NCI-H526 treated with DMSO at 0.1 percent for 48 hours (cell line): ENCODE measurements at regions not wholly inside any gene's neighbourhood (a gene's known extent, or its start where the extent isn't known, plus 50 kb on each side); places are given as distances from the start of the nearest gene placed in this dataset.

ENCODE experiments used
- DNase-seq: peaks from one replicate; lab custom pipeline; 2025; lab: John Stamatoyannopoulos, UW

DNA sequence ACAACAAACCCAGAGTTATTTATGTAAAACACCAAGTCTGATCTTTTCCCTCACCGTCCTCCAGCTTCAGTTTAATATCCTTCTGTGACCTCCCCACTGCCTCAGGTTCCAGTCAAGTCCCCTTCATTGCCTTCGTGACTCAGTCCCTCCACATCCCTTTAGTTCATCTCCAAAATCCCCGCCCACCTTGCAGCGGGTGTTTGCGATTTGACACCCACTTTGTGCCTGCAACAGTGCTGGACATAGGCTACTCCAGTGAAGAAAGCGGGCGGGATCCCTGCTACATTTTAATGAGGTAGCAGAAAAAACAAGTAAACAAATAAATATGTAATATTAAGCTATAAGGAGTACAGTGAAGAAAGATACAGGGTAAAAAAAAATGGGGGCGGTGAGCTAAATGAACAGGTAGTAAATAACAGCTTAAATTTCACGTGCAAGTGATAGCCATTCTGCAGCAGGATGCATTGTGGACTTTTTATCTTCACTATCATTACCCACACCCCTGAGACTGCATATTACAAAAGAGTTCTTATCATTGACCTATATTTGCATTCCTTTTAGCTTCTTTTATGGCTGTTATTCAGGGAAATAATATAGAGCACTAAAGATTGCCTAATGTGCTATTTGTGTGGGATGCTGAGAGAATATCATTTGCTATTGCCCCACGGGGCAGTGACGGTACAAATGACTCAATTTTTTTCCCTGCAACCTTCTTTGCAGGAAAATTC lies 222.8 kb upstream of the NUDT4 start:
- peak; percentile 35 for DNase-seq

DNA sequence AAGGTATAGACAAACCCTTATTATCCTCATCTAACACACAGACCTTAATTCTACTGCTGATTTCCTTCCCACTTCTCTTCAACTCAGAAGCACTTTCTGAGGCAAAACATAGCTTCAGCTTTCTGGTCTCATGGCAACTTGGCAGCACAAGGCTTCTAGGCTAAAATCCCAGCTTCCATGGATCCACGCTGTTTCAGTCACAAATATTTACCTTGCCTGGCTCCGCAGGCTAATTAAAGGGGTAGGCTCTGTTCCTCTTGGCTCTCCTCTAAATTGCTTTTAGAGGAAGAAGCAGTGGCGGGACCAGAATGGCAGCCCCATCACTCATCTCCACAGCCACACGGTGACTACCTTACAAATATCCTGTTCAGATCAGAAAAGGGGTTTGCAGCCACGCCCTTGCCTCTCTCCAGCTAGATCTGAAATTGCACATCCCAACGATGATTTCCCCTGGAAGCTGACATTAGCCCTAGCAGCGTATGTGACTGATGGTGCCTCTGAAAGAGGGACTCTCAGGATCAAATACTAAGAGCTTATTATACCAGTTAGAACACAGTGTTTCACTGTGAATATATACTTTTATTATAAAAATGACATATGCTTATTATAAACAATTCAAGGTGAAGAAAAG lies 221.5 kb upstream of the NUDT4 start:
- no peak for DNase-seq

DNA sequence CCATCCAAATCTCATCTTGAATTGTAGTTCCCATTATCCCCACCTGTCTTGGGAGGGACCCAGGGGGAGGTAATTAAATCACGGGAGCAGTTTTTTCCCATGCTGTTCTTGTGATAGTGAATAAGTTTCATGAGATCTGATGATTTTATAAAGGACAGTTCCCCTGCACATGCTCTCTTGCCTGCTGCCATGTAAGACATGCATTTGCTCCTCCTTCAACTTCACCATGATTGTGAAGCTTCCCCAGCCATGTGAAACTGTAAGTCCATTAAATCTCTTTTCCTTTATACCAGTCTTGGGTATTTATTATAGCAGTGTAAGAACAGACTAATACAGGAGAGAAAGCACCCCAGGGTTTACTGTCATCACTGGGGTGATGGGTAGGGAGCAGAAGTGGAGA lies 220.4 kb upstream of the NUDT4 start:
- no peak for DNase-seq

DNA sequence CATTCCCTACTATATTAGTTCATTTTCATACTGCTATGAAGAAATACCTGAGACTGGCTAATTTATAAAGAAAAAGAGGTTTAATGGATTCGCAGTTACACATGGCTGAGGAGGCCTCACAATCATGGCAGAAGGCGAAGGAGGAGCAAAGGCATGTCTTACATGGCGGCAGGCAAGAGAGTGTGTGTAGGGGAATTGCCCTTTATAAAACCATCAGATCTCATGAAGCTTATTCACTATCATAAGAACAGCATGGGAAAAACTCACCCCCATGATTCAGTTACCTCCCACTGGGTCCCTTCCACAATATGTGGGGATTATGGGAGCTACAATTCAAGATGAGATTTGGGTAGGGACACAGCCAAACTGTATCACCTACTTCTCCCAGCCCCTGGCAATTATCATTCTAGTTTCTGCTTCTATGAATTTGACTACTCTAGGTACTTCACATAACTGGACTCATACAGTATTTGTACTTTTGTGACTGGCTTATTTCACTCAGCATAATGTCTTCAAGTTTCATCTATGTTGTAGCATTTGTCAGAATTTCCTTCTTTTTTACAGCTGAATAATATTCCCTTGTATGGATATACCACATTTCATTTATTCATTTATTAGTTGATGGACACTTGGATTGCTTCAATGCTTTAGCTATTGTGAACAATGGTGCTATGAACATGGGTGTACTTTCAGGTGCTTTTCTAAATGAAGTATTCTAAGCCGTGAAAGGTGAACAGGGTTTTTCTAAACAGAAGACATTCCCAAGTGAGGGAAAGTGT lies 219.5 kb upstream of the NUDT4 start:
- DNase-seq: no peak

DNA sequence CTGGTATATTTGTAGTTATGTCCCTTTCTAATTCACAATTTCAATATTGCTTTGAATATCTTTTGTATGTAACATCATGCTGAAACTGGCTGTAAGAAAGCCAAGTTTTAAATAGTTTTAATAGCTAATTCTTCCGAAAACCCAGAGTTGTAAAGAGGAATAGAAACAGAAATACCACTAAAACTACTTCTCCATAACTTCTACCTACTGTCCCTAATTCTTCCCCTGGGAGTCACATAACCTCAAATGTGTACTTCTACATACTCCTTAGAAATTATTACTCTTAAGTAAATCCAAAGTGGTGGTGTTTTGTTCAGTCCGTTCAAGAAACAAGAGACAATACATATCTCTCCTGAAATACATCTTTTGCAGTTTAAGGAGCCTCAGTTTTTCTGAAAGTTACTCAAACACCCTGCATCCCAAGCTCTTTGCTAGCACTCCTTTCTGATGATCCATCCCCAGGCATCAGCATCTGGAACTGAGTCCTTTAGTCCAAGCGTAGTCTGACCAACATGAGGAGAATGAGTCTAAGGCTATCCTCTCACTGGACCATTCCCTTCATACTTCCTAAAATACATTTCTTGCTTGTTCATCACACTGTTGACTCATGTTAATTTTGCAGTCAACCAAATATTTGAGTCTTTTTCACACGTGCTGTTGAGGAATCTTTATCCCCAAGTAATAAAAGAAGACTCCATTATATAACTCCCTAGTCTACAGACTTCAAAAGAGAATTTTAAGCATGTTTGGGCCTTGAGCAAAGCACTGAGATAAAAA lies 214.3 kb upstream of the NUDT4 start:
- no peak for DNase-seq

DNA sequence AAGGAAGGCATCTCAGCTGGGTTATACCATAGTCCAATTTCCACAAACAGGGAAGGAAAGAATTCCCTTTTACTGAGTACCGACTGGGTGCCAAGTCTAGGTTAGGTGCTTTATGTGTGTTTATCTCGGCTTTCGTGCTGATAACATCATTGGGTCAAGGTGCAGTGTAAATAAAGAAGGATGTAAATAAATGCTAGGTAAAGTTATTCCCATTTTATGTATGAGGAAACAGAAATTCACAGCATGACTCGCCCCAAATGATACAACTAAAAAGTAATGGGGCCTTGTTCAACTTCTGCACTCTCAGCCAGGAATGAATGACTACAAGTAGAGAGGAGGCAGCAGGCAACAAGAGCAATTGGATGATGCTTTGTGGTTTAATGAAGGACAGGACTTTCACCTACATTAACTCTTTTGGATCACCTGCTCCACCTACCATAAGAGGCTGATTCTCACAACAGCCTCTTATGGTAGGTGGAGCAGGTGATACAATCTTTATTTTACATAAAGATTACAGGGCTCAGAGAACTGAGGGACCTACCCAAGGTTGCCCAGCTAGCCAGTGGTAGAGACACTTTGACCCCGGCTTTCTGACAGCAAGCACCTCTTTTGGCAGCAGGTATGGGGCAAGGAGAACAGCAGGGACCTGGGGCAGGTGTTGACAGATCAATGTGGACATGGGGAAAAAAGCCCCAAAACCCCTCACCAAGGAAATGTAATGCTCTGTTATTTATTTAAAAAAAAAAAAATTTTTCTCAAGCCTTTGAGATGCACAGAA lies 213.4 kb upstream of the NUDT4 start:
- no peak for DNase-seq

DNA sequence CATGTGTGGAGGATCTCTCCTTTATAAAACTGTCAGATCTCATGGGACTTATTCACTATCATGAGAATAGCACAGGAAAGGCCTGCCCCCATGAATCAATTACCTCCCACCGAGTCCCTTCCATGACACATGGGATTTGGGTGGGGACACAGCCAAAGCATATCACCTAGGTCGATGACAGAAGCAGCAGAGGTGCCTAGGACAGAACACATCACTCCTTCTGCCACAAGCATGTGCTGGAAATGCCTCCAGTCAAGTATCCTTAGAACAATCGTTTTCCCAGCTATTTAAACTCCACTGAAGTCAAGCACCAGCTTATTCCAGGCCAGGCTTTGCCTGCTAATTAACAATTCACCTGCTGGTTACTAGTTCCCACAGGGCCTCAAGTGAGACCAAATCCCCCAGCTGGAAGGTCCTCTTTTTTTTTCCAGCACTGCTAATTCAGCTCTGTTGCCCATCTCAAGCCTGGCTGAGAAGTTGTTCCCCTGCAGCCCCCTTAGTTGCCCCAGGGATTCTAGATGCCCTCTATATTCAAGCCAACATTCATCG lies 212.3 kb upstream of the NUDT4 start:
- no peak for DNase-seq

DNA sequence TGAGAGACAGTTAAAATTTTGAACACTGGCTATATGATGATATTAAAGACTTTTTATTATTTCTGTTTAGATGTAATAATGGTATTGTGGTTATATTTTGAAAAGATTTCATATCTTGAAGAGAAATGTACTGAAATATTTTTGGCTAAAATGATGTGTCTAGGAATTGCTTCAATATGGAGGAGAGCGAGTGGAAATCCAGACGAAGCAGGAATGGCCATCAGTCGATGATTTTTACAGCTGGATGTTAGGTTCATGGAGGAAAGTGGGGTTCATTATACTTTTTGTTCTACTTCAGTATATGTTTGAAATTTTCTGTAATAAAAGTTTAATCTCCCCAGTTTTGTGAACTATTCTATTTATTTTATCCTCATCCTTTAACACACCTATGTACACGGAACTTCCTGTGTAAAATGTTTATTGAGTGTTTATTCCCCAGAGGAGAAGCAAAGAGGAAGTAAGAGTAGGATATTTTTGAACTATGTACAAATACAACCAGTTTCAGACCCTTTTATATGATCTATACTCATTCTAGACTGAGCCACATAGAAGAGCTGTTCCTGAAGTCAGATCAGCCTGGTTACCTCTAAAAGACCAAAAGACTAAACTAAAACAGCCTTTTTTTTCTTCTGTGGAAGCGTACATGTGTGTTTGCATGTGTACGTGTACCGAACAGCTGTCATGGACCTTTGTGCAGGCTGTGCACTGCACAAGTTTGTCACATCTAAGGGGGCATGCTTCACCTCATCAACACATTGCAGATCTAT lies 211.0 kb upstream of the NUDT4 start:
- DNase-seq: no peak

DNA sequence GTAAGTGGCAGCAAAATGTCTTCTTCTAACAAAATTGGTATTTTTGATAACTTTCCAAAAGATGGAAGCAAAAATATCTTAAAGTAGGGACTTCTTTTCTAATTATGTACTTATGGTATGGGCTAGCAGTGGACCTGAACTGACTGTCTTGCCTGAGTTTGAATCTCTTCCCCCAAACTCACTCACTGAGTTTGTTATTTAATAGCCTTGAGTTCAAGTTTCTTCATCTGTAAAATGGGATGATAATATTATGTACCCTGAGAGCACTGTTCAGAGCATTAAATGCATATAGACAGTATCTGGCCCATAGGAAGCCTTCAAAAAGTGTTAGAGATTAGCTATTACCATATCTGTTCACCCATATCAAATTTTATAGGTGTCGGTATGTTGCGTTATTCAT lies 210.4 kb upstream of the NUDT4 start:
- no peak for DNase-seq

DNA sequence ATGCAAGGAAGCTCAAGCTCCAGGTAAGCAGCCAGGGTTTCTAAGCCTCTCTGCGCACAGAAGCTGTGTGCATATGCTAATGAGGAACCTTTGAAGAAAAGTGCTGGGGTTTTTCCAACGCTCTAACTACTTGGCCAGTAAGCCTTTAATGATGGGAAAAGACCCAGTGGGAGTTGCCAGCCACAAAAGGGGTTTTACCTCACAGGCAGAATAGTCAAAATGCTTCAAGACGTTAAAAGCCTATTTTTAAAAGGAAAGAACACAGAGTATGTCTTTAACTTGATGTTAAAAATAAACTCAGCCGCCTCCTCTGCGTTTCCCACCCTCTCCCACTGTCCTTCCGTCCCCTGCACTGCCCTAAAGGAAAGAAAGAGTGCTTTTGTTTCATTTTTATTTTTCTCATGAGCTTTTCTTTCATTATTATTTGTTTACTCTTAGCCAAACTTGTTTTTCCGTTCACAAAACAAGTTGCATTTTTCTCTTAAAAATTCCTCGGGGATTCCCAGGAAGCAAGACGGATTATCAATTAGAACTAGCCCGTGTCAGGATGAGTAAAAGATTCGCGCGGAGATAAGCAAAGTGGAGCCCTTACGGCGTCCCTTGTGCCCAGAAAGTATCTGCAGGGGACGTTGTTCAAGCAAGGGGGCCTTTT lies 209.8 kb upstream of the NUDT4 start:
- peak; percentile 40 for DNase-seq

DNA sequence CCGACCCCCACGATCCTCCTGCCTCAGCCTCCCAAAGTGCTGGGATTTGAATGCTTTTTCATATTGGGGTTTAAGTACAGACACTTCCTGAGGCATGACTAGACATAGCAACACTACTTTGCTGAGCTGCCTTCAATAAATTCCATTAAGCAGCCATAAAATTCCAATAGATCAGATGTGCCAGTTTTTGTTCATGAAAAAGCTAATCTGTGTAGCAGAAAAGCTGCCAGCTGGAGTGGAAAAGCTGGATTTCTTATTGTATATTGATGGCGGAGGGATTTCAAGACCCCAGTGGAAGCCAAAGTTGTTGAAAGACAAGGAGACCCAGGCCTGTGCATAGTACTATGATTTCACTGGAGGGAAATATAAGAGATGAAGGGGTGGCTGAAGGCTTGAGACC lies 209.0 kb upstream of the NUDT4 start:
- no peak for DNase-seq

DNA sequence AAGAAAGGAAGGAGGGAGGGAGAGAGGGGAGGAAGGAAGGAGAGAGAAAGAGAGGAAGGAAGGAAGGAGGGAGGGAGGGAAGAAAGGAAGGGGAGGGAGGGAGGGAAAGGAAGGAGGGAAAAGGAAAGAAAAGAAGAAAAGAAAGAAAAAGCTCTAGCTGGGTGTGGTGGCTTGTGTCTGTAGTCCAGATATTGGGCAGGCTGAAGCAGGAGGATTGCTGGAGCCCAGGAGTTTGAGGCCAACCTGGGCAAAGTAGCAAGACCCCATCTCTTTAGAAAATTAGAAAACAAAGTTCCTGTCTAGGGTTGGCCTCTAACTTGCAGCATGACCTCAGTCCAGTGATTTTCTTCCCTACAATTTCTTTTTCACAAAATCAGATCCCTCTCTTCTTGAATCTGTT lies 208.2 kb upstream of the NUDT4 start:
- DNase-seq: no peak

DNA sequence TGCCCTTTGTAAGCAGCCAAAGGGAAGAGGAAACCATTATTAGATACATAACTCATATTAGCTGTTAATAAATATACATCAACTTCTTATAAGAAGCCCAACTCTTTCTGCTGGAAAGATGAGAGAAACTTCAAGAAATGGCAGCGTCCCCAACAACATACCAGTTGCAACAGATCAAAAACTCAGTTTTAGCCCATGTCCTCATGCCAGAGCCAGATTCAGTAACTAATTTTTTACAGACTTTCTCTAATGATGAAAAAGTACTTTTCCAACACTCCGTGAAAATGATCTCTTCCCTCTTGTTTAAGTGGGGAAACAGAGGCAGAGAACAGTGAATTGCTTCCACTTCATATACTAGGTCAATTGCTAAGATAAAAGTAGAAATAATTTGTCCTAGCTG lies 206.8 kb upstream of the NUDT4 start:
- DNase-seq: no peak

DNA sequence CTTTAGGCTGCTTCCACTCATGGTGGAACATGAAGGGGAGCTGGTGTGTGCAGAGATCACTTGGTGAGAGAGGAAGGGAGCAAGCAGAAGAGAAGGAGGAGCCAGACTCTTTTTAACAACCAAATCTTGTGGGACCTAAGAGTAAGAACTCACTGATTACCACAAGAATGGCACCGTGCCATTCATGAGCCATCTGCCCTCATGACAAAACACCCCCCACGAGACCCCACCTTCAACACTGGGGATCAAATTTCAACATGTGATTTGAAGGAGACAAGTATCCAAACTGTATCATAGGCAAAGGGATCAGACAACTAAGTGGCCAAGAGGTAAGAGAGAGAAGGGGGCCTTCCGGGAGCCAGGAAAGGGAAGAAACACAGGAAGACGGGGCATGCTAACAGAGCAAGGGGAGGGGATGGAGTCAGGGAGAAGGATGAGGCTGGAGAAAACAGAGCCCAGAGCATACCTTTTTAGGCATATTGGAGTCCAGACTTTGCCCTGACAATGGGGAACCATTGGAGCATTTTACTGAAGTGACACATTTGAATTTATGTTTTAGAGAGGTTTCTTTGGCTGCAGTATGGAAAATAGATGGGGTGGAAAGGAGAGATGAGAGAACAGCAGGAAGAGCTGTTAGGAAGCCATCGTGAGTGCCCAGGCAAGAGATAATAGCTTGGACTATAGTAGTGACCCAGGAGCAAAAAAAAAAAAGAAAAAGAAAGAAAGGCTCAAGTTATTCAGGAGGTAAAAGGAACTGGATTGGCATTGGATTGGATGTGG lies 204.4 kb upstream of the NUDT4 start:
- no peak for DNase-seq

DNA sequence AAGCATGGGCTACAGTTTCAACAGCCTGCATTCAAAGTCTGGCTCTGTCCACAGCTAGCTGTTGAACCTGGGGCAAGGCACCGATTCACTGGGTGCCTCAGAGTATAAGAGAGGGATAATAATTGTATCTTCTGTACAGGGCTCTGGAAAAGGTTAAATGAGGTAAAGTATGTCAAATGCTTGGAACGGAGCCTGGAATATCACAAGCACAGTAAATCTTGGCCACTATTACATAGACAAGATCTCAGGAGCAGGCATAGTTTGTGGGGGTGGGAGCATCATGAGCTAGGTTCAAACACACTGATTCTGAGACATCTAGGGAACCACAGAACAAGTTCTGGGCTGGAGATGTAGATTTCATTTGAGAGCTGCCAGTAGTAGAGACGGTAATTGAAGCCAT lies 203.7 kb upstream of the NUDT4 start:
- DNase-seq: no peak

DNA sequence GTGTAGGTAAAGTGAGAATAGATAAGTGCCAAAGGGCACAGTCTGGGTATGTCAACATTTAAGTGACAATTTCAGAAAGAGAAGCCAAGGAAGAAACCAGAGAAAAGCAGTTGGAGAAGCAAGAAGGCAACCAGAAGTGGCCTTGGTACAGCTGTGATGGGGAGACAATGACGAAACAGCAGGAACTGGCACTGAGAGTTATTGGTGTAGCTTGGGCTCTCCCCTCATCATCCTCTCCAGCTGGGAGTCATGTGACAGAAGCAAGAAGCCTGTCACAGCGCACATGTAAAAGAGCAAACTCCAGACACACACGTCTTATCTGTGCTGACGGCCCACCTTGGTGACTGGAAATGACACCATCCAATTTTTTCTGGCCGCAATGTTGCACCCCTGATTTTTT lies 203.3 kb upstream of the NUDT4 start:
- DNase-seq: no peak

DNA sequence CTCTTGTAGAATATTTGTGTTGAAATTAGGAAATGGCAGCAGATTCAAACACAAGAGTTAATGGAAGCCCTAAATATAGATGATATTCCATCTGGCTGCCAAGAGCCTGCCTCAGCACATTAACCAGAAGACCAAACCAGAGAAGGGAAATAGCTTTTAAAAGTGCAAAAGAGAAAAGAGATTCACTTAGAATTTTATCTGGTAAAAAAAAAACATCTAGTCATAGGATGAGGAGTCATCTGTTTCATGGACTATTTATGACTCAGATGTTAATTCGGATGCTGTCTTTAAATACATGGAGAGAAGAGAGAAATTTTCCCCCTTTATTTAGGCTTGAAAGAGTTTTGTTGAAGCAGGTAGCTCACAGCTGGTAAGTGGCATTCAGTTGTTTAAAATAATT lies 201.6 kb upstream of the NUDT4 start:
- DNase-seq: no peak

DNA sequence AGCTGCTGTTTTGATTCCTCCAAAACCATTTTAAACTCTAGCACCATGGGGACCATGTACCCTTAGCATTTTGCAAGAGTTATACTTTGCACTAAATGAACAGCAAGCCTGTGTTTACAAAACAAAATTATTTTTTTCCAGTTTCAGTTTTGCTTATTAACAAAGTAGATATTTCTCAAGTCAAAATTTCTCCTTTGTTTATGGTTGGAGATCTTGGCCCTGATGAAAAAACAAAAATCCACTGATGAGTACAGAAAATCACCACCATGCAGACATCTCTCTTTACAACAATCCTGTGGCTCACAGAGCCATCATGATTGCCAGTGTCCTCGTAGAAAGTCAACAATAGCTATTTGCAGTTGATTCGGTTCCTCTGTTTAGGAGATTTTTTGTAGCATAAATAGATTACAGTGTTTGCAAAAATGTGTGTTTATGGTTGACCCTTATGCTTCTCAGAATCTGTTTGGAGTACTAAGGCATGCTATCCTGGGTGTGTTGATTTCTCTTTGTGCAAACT lies 201.1 kb upstream of the NUDT4 start:
- DNase-seq: no peak
